RWPE1 (cell line): ENCODE measurements at regions not wholly inside any gene's neighbourhood (a gene's known extent, or its start where the extent isn't known, plus 50 kb on each side); places are given as distances from the start of the nearest gene placed in this dataset.

ENCODE experiments used
- CTCF ChIA-PET: fragments of 350-600 bp; sonication (Branson Sonifier 250); formaldehyde crosslinking; extraction: SDS; loops from one replicate; lab custom pipeline; 2021; lab: Yijun Ruan, JAX
- POLR2A ChIA-PET: fragments of 400-600 bp; formaldehyde crosslinking; extraction: SDS; loops from one replicate; lab custom pipeline; 2020; ENCODE audit warnings: antibody characterized with exemption; ENCODE audit not compliant: low non-redundant PET; lab: Yijun Ruan, JAX
- DNase-seq: peaks from one replicate; pipeline ENCODE4 v3.0.0; 2012; ENCODE audit warnings: low spot score
- H3K27ac ChIP-seq: fragments of 450-650 bp; 2 replicates; pipeline ENCODE4 v1.5.1; 2017
- CTCF ChIP-seq: fragments of 450-650 bp; conservative IDR thresholded peaks from 2 replicates; pipeline ENCODE4 v1.5.1; 2017; ENCODE audit warnings: low read depth, mild to moderate bottlenecking

- CTCF ChIA-PET = no interaction called here
- no peak overlapping the region for H3K27ac ChIP-seq
- POLR2A ChIA-PET = no interaction called here
- no peak for TF ChIP-seq CTCF
- no peak for DNase-seq
These were observed 54.4 kb upstream of the GRIP1 start for GRCh38 chr12:66733321-66733720.

- DNase-seq = no peak
- ChIA-PET POLR2A (no interaction called here), CTCF (no interaction called here)
- H3K27ac ChIP-seq = no peak overlapping the region
- no peak for TF ChIP-seq CTCF
These were observed 55.0 kb upstream of the GRIP1 start for GRCh38 chr12:66733839-66734238.

GRCh38 chr12:66735275-66735674, 56.4 kb upstream of the GRIP1 start:
- TF ChIP-seq CTCF = no peak
- no peak overlapping the region for H3K27ac ChIP-seq
- POLR2A ChIA-PET = no interaction called here
- CTCF ChIA-PET = no interaction called here
- no peak for DNase-seq

- H3K27ac ChIP-seq = no peak overlapping the region
- ChIA-PET CTCF (no interaction called here), POLR2A (no interaction called here)
- DNase-seq = no peak
- no peak for TF ChIP-seq CTCF
These were observed 58.1 kb upstream of the GRIP1 start for GRCh38 chr12:66736931-66737330.

- H3K27ac ChIP-seq = no peak overlapping the region
- DNase-seq = no peak
- TF ChIP-seq CTCF = no peak
- POLR2A ChIA-PET = no interaction called here
- CTCF ChIA-PET = interaction anchor here (0.6 kb wide), 1 partner anchor 61 kb away, joined by 3 read pairs; no protein-coding TSS in a partner anchor
These were observed 60.4 kb upstream of the GRIP1 start for GRCh38 chr12:66739266-66739665.

GRCh38 chr12:66739940-66740651, 61.2 kb upstream of the GRIP1 start:
- H3K27ac ChIP-seq = no peak overlapping the region
- CTCF ChIA-PET = no interaction called here
- no peak for DNase-seq
- POLR2A ChIA-PET = no interaction called here
- TF ChIP-seq CTCF = no peak
